SK-N-SH treated with all-trans-retinoic acid at 6 μM for 48 hours (cell line): ENCODE measurements at regions not wholly inside any gene's neighbourhood (a gene's known extent, or its start where the extent isn't known, plus 50 kb on each side); places are given as distances from the start of the nearest gene placed in this dataset.

ENCODE experiments used
- ATAC-seq: fragments of 200-7000 bp; cut with Tn5 transposase; 3 replicates; pipeline ENCODE4 v1.9.1; 2020; ENCODE audit warnings: mild to moderate bottlenecking, moderate library complexity
- ARNTL ChIP-seq: fragments of 450-650 bp; formaldehyde crosslinking; IDR thresholded peaks from 2 replicates; pipeline ENCODE4 v1.5.0; 2020; ENCODE audit warnings: low read depth, mild to moderate bottlenecking, moderate library complexity, borderline replicate concordance
- BACH2 ChIP-seq: fragments of 250-450 bp; sonication (Bioruptor Pico); IDR thresholded peaks from 2 replicates; pipeline ENCODE4 v1.9.0; 2021; ENCODE audit warnings: mild to moderate bottlenecking, borderline replicate concordance
- CSDC2 ChIP-seq: fragments of 250-450 bp; sonication (Bioruptor Pico); IDR thresholded peaks from 2 replicates; pipeline ENCODE4 v1.5.0; 2020; ENCODE audit warnings: mild to moderate bottlenecking, moderate library complexity
- CSRNP3 ChIP-seq: fragments of 250-450 bp; sonication (Bioruptor Pico); IDR thresholded peaks from 2 replicates; pipeline ENCODE4 v1.5.1; 2021; ENCODE audit warnings: mild to moderate bottlenecking, moderate library complexity
- GLIS3 ChIP-seq: fragments of 250-450 bp; sonication (Bioruptor Pico); IDR thresholded peaks from 2 replicates; pipeline ENCODE4 v1.5.0; 2020; ENCODE audit warnings: mild to moderate bottlenecking, moderate library complexity
- ISL1 ChIP-seq: fragments of 250-450 bp; sonication (Bioruptor Pico); IDR thresholded peaks from 2 replicates; pipeline ENCODE4 v2.1.2; 2022; ENCODE audit warnings: mild to moderate bottlenecking, moderate library complexity
- OSR1 ChIP-seq: fragments of 250-450 bp; sonication (Bioruptor Pico); IDR thresholded peaks from 2 replicates; pipeline ENCODE4 v1.8.0; 2022; ENCODE audit warnings: moderate library complexity, mild to moderate bottlenecking, inconsistent platforms
- PATZ1 ChIP-seq: fragments of 250-450 bp; sonication (Bioruptor Pico); IDR thresholded peaks from 2 replicates; pipeline ENCODE4 v1.8.0; 2020; ENCODE audit warnings: mild to moderate bottlenecking, moderate library complexity, borderline replicate concordance
- POU6F1 ChIP-seq: fragments of 250-450 bp; sonication (Bioruptor Pico); IDR thresholded peaks from 2 replicates; pipeline ENCODE4 v1.8.0; 2021; ENCODE audit warnings: low read depth, mild to moderate bottlenecking, moderate library complexity, borderline replicate concordance
- PPARA ChIP-seq: fragments of 250-450 bp; sonication (Bioruptor Pico); IDR thresholded peaks from 2 replicates; pipeline ENCODE4 v1.5.0; 2020; ENCODE audit warnings: mild to moderate bottlenecking, borderline replicate concordance
- TCF4 ChIP-seq: fragments of 250-450 bp; sonication (Bioruptor Pico); IDR thresholded peaks from 2 replicates; pipeline ENCODE4 v1.8.0; 2021; ENCODE audit warnings: mild to moderate bottlenecking, moderate library complexity, borderline replicate concordance
- TOX ChIP-seq: fragments of 250-450 bp; sonication (Bioruptor Pico); IDR thresholded peaks from 2 replicates; pipeline ENCODE4 v1.8.0; 2021; ENCODE audit warnings: mild to moderate bottlenecking, moderate library complexity, borderline replicate concordance
- TSHZ2 ChIP-seq: fragments of 250-450 bp; sonication (Bioruptor Pico); IDR thresholded peaks from 2 replicates; pipeline ENCODE4 v1.5.0; 2020; ENCODE audit warnings: mild to moderate bottlenecking, moderate library complexity
- ZC3H10 ChIP-seq: fragments of 250-450 bp; sonication (Bioruptor Pico); IDR thresholded peaks from 2 replicates; pipeline ENCODE4 v1.5.1; 2021; ENCODE audit warnings: mild to moderate bottlenecking, moderate library complexity
- ZFP3 ChIP-seq: fragments of 250-450 bp; sonication (Bioruptor Pico); IDR thresholded peaks from 2 replicates; pipeline ENCODE4 v1.5.0; 2020; ENCODE audit warnings: mild to moderate bottlenecking, moderate library complexity
- ZNF565 ChIP-seq: fragments of 450-650 bp; formaldehyde crosslinking; conservative IDR thresholded peaks from 2 replicates; pipeline ENCODE4 v1.5.0; 2020; ENCODE audit warnings: low read depth, mild to moderate bottlenecking, moderate library complexity
- ZNF70 ChIP-seq: fragments of 450-650 bp; formaldehyde crosslinking; IDR thresholded peaks from 2 replicates; pipeline ENCODE4 v1.5.0; 2020; ENCODE audit warnings: mild to moderate bottlenecking, moderate library complexity
- ZNF8 ChIP-seq: fragments of 450-650 bp; formaldehyde crosslinking; IDR thresholded peaks from 2 replicates; pipeline ENCODE4 v1.5.0; 2020; ENCODE audit warnings: mild to moderate bottlenecking, moderate library complexity

- TF ChIP-seq TSHZ2 (CRISPR knock-in tag), result no peak
- TF ChIP-seq ZFP3 (CRISPR knock-in tag), result no peak
- no peak for TF ChIP-seq BACH2 (CRISPR knock-in tag)
- no peak for TF ChIP-seq OSR1 (CRISPR knock-in tag)
- no peak for TF ChIP-seq PATZ1
- no peak for TF ChIP-seq CSDC2 (CRISPR knock-in tag)
- no peak for TF ChIP-seq ZC3H10 (CRISPR knock-in tag)
- TF ChIP-seq CSRNP3 (CRISPR knock-in tag), result no peak
- TF ChIP-seq TCF4 (CRISPR knock-in tag), result no peak
- TF ChIP-seq POU6F1, result no peak
- no peak for TF ChIP-seq ISL1 (CRISPR knock-in tag)
- no peak for TF ChIP-seq ARNTL (CRISPR knock-in tag)
- TF ChIP-seq PPARA (CRISPR knock-in tag), result no peak
- TF ChIP-seq ZNF565 (CRISPR knock-in tag), result no peak
- no peak for ATAC-seq
Measured at GRCh38 chr5:116862632-116863455, 288.2 kb upstream of the SEMA6A start.

- no peak for TF ChIP-seq ZNF565 (CRISPR knock-in tag)
- TF ChIP-seq GLIS3 (CRISPR knock-in tag), result no peak
- no peak for TF ChIP-seq ZFP3 (CRISPR knock-in tag)
- TF ChIP-seq BACH2 (CRISPR knock-in tag), result no peak
- no peak for TF ChIP-seq ZNF8 (CRISPR knock-in tag)
- TF ChIP-seq CSRNP3 (CRISPR knock-in tag), result no peak
- no peak for TF ChIP-seq TSHZ2 (CRISPR knock-in tag)
- TF ChIP-seq OSR1 (CRISPR knock-in tag), result no peak
- no peak for TF ChIP-seq TOX
- TF ChIP-seq ZNF70 (CRISPR knock-in tag), result no peak
- no peak for ATAC-seq
Measured at GRCh38 chr5:116861666-116862065, 287.0 kb upstream of the SEMA6A start.
